ENCODE measurements at regions not wholly inside any gene's neighbourhood (a gene's known extent, or its start where the extent isn't known, plus 50 kb on each side); places are given as distances from the start of the nearest gene placed in this dataset.

DNA sequence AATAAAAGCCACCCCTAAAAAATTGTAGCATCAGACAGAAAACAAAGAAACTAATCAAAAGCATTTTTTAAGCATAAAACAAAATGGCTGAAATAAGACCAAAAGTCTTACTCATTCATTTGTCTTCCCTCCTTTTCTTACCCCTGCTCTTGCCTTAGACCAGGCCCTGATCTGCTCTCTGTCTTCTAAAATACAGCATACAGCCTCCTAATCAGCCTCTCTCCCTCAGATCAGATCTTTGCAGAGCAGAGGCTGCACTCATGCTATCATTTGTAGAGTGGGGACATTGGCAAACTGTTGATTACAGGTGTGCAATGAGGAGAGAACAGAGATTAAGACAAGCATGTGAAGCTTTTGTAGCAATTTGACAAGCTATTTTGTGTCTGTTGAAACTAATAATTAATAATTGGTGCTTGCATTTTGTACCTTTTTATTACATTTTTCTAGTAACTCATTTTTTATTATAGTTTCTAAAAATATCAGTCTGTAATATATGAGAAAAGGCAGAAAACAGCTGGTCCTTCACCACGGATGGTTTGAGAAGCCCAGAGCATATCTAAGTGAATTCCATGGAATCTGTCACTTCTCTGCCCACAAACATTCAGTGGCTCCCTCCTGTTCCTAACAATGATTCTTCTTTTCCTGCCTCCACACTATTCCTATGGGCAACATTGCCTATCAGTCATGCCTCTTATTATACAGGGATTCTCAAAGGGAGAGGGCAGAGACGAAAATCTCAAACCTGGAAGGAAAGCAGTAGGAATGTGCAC, 286.2 kb upstream of the STT3B start:
- TF ChIP-seq, protein P1, sequence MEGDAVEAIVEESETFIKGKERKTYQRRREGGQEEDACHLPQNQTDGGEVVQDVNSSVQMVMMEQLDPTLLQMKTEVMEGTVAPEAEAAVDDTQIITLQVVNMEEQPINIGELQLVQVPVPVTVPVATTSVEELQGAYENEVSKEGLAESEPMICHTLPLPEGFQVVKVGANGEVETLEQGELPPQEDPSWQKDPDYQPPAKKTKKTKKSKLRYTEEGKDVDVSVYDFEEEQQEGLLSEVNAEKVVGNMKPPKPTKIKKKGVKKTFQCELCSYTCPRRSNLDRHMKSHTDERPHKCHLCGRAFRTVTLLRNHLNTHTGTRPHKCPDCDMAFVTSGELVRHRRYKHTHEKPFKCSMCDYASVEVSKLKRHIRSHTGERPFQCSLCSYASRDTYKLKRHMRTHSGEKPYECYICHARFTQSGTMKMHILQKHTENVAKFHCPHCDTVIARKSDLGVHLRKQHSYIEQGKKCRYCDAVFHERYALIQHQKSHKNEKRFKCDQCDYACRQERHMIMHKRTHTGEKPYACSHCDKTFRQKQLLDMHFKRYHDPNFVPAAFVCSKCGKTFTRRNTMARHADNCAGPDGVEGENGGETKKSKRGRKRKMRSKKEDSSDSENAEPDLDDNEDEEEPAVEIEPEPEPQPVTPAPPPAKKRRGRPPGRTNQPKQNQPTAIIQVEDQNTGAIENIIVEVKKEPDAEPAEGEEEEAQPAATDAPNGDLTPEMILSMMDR (IDR thresholded peaks at IDR 0.05): no peak
- TF ChIP-seq RAD21 (conservative IDR thresholded peaks at IDR 0.05 in 1 of 2, IDR thresholded peaks at IDR 0.05 in 1 of 2): no peak
- no peak for TF ChIP-seq SMC3 (IDR thresholded peaks at IDR 0.05)
- TF ChIP-seq ESRRA (IDR thresholded peaks at IDR 0.05; ENCODE audit: borderline replicate concordance, low read length): no peak
- no peak for TF ChIP-seq MAZ (IDR thresholded peaks at IDR 0.05; ENCODE audit: borderline replicate concordance, low read depth, low read length)
- TF ChIP-seq, protein P2, sequence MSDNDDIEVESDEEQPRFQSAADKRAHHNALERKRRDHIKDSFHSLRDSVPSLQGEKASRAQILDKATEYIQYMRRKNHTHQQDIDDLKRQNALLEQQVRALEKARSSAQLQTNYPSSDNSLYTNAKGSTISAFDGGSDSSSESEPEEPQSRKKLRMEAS (IDR thresholded peaks at IDR 0.05): no peak
- TF ChIP-seq JUNB (IDR thresholded peaks at IDR 0.05): no peak
- no peak for TF ChIP-seq EP300 (IDR thresholded peaks at IDR 0.05)
- TF ChIP-seq, protein P3, sequence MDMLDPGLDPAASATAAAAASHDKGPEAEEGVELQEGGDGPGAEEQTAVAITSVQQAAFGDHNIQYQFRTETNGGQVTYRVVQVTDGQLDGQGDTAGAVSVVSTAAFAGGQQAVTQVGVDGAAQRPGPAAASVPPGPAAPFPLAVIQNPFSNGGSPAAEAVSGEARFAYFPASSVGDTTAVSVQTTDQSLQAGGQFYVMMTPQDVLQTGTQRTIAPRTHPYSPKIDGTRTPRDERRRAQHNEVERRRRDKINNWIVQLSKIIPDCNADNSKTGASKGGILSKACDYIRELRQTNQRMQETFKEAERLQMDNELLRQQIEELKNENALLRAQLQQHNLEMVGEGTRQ (IDR thresholded peaks at IDR 0.05): no peak

Data from A549 (cell line).